WTC11 (cell line): ENCODE measurements at regions not wholly inside any gene's neighbourhood (a gene's known extent, or its start where the extent isn't known, plus 50 kb on each side); places are given as distances from the start of the nearest gene placed in this dataset.

Experiments used
- ATAC-seq: fragments of 200-7000 bp; cut with Tn5 transposase; 2 replicates; pipeline ENCODE4 v1.10.0; 2021; ENCODE audit warnings: mild to moderate bottlenecking, moderate library complexity
- CTCF ChIA-PET: fragments of 300-600 bp; sonication (Branson Sonifier 250); formaldehyde crosslinking; loops from one replicate; lab custom pipeline; 2021; ENCODE audit warnings: antibody characterized with exemption; lab: Charles Lee
- POLR2A ChIA-PET: fragments of 350-600 bp; sonication (Branson Sonifier 250); formaldehyde crosslinking; loops from one replicate; lab custom pipeline; 2021; ENCODE audit warnings: antibody characterized with exemption; lab: Charles Lee
- DNase-seq: peaks from one replicate; pipeline ENCODE4 v3.0.0; 2021; ENCODE audit warnings: low spot score
- H3K27ac Mint-ChIP-seq: 2 replicates; pipeline ENCODE4 v1.8.0; 2021; ENCODE audit warnings: mixed read lengths
- H3K27me3 Mint-ChIP-seq: 2 replicates; pipeline ENCODE4 v1.8.0; 2021; ENCODE audit warnings: low read depth, mild to moderate bottlenecking, moderate library complexity, mixed read lengths
- H3K36me3 Mint-ChIP-seq: 2 replicates; pipeline ENCODE4 v1.8.0; 2021; ENCODE audit warnings: mixed read lengths
- H3K4me1 Mint-ChIP-seq: 2 replicates; pipeline ENCODE4 v1.8.0; 2022; ENCODE audit warnings: mixed read lengths
- H3K4me3 Mint-ChIP-seq: 2 replicates; pipeline ENCODE4 v1.8.0; 2021; ENCODE audit warnings: mild to moderate bottlenecking, moderate library complexity, mixed read lengths
- H3K9me3 Mint-ChIP-seq: 2 replicates; pipeline ENCODE4 v1.8.0; 2021; ENCODE audit warnings: mixed read lengths
- CDX4 ChIP-seq: fragments of 250-450 bp; sonication (Bioruptor Pico); IDR thresholded peaks from 2 replicates; pipeline ENCODE4 v1.9.0; 2021; ENCODE audit warnings: moderate library complexity, mild to moderate bottlenecking, inconsistent platforms, borderline replicate concordance
- IRF2 ChIP-seq: sonication (generic); formaldehyde crosslinking; IDR thresholded peaks from 2 replicates; pipeline ENCODE4 v1.8.0; 2022; ENCODE audit warnings: low read depth, missing genetic modification reagents, borderline replicate concordance
- RELA ChIP-seq: sonication (generic); formaldehyde crosslinking; IDR thresholded peaks from 2 replicates; pipeline ENCODE4 v1.8.1; 2022; ENCODE audit warnings: missing genetic modification reagents, mild to moderate bottlenecking, borderline replicate concordance
- STAT6 ChIP-seq: sonication (generic); formaldehyde crosslinking; conservative IDR thresholded peaks from 2 replicates; pipeline ENCODE4 v1.8.1; 2023; ENCODE audit warnings: mild to moderate bottlenecking, low read depth, missing genetic modification reagents, moderate library complexity
- TEAD4 ChIP-seq: sonication (generic); formaldehyde crosslinking; IDR thresholded peaks from 2 replicates; pipeline ENCODE4 v1.8.0; 2022; ENCODE audit warnings: mild to moderate bottlenecking, missing genetic modification reagents
- ZNF219 ChIP-seq: sonication (generic); formaldehyde crosslinking; IDR thresholded peaks from 2 replicates; pipeline ENCODE4 v1.8.0; 2023; ENCODE audit warnings: missing genetic modification reagents, mild to moderate bottlenecking, borderline replicate concordance
- ZNF396 ChIP-seq: fragments of 250-450 bp; sonication (Bioruptor Pico); IDR thresholded peaks from 2 replicates; pipeline ENCODE4 v1.8.0; 2021; ENCODE audit warnings: mild to moderate bottlenecking, moderate library complexity, borderline replicate concordance
- ZNF532 ChIP-seq: fragments of 250-450 bp; sonication (Bioruptor Pico); IDR thresholded peaks from 2 replicates; pipeline ENCODE4 v1.9.0; 2021; ENCODE audit warnings: mild to moderate bottlenecking, borderline replicate concordance
- TF ChIP-seq, protein P1 (sequence below): sonication (generic); formaldehyde crosslinking; IDR thresholded peaks from 2 replicates; pipeline ENCODE4 v1.8.0; 2023; ENCODE audit warnings: missing genetic modification reagents
- TF ChIP-seq, protein P2 (sequence below): sonication (generic); formaldehyde crosslinking; IDR thresholded peaks from 2 replicates; pipeline ENCODE4 v1.8.1; 2023; ENCODE audit warnings: mild to moderate bottlenecking, missing genetic modification reagents
- TF ChIP-seq, protein P3 (sequence below): sonication (generic); formaldehyde crosslinking; IDR thresholded peaks from 2 replicates; pipeline ENCODE4 v1.8.0; 2022; ENCODE audit warnings: mild to moderate bottlenecking, missing genetic modification reagents
- TF ChIP-seq, protein P4 (sequence below): sonication (generic); formaldehyde crosslinking; IDR thresholded peaks from 2 replicates; pipeline ENCODE4 v1.8.1; 2023; ENCODE audit warnings: mild to moderate bottlenecking, missing genetic modification reagents, moderate library complexity
- TF ChIP-seq, protein P5 (sequence below): sonication (generic); formaldehyde crosslinking; IDR thresholded peaks from 2 replicates; pipeline ENCODE4 v1.8.1; 2022; ENCODE audit warnings: missing genetic modification reagents, borderline replicate concordance
- TF ChIP-seq, protein P6 (sequence below): sonication (generic); formaldehyde crosslinking; IDR thresholded peaks from 2 replicates; pipeline ENCODE4 v1.8.0; 2023; ENCODE audit warnings: missing genetic modification reagents, mild to moderate bottlenecking, borderline replicate concordance

- Mint-ChIP-seq H3K4me1 (peaks cover 20% of the 10 kb centered on the region), H3K4me3 (no peak overlapping the region), H3K9me3 (peaks cover 7% of the 10 kb centered on the region; the same call in 1 of the 2 replicates), H3K27me3 (no peaks in the 10 kb centered on the region; the same call in 1 of the 2 replicates), H3K36me3 (peaks cover 2% of the 10 kb centered on the region), H3K27ac (no peak overlapping the region)
- no peak for ATAC-seq
- TF ChIP-seq, protein P1, sequence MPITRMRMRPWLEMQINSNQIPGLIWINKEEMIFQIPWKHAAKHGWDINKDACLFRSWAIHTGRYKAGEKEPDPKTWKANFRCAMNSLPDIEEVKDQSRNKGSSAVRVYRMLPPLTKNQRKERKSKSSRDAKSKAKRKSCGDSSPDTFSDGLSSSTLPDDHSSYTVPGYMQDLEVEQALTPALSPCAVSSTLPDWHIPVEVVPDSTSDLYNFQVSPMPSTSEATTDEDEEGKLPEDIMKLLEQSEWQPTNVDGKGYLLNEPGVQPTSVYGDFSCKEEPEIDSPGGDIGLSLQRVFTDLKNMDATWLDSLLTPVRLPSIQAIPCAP (CRISPR knock-in tag): no peak
- TF ChIP-seq STAT6 (CRISPR knock-in tag) (no peak), RELA (CRISPR knock-in tag) (no peak), ZNF219 (CRISPR knock-in tag) (no peak), IRF2 (CRISPR knock-in tag) (no peak), CDX4 (CRISPR knock-in tag) (no peak), ZNF396 (CRISPR knock-in tag) (no peak), TEAD4 (CRISPR knock-in tag) (no peak), ZNF532 (CRISPR knock-in tag) (no peak)
- TF ChIP-seq, protein P2, sequence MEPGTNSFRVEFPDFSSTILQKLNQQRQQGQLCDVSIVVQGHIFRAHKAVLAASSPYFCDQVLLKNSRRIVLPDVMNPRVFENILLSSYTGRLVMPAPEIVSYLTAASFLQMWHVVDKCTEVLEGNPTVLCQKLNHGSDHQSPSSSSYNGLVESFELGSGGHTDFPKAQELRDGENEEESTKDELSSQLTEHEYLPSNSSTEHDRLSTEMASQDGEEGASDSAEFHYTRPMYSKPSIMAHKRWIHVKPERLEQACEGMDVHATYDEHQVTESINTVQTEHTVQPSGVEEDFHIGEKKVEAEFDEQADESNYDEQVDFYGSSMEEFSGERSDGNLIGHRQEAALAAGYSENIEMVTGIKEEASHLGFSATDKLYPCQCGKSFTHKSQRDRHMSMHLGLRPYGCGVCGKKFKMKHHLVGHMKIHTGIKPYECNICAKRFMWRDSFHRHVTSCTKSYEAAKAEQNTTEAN (CRISPR knock-in tag): no peak
- TF ChIP-seq, protein P3, sequence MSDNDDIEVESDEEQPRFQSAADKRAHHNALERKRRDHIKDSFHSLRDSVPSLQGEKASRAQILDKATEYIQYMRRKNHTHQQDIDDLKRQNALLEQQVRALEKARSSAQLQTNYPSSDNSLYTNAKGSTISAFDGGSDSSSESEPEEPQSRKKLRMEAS (CRISPR knock-in tag): no peak
- TF ChIP-seq, protein P4, sequence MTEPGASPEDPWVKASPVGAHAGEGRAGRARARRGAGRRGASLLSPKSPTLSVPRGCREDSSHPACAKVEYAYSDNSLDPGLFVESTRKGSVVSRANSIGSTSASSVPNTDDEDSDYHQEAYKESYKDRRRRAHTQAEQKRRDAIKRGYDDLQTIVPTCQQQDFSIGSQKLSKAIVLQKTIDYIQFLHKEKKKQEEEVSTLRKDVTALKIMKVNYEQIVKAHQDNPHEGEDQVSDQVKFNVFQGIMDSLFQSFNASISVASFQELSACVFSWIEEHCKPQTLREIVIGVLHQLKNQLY: no peak
- TF ChIP-seq, protein P5, sequence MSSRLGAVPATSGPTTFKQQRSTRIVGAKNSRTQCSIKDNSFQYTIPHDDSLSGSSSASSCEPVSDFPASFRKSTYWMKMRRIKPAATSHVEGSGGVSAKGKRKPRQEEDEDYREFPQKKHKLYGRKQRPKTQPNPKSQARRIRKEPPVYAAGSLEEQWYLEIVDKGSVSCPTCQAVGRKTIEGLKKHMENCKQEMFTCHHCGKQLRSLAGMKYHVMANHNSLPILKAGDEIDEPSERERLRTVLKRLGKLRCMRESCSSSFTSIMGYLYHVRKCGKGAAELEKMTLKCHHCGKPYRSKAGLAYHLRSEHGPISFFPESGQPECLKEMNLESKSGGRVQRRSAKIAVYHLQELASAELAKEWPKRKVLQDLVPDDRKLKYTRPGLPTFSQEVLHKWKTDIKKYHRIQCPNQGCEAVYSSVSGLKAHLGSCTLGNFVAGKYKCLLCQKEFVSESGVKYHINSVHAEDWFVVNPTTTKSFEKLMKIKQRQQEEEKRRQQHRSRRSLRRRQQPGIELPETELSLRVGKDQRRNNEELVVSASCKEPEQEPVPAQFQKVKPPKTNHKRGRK (CRISPR knock-in tag): no peak
- TF ChIP-seq, protein P6, sequence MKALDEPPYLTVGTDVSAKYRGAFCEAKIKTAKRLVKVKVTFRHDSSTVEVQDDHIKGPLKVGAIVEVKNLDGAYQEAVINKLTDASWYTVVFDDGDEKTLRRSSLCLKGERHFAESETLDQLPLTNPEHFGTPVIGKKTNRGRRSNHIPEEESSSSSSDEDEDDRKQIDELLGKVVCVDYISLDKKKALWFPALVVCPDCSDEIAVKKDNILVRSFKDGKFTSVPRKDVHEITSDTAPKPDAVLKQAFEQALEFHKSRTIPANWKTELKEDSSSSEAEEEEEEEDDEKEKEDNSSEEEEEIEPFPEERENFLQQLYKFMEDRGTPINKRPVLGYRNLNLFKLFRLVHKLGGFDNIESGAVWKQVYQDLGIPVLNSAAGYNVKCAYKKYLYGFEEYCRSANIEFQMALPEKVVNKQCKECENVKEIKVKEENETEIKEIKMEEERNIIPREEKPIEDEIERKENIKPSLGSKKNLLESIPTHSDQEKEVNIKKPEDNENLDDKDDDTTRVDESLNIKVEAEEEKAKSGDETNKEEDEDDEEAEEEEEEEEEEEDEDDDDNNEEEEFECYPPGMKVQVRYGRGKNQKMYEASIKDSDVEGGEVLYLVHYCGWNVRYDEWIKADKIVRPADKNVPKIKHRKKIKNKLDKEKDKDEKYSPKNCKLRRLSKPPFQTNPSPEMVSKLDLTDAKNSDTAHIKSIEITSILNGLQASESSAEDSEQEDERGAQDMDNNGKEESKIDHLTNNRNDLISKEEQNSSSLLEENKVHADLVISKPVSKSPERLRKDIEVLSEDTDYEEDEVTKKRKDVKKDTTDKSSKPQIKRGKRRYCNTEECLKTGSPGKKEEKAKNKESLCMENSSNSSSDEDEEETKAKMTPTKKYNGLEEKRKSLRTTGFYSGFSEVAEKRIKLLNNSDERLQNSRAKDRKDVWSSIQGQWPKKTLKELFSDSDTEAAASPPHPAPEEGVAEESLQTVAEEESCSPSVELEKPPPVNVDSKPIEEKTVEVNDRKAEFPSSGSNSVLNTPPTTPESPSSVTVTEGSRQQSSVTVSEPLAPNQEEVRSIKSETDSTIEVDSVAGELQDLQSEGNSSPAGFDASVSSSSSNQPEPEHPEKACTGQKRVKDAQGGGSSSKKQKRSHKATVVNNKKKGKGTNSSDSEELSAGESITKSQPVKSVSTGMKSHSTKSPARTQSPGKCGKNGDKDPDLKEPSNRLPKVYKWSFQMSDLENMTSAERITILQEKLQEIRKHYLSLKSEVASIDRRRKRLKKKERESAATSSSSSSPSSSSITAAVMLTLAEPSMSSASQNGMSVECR (CRISPR knock-in tag): no peak
- CTCF ChIA-PET: interaction anchor here (1.3 kb wide), 1 partner anchor 74 kb away, joined by 3 read pairs; no protein-coding TSS in a partner anchor
- DNase-seq: no peak
- POLR2A ChIA-PET: no interaction called here
Measured at GRCh38 chr7:25765110-25765655, 386.8 kb upstream of the NFE2L3 start.
